22Rv1 (cell line): ENCODE measurements at regions not wholly inside any gene's neighbourhood (a gene's known extent, or its start where the extent isn't known, plus 50 kb on each side); places are given as distances from the start of the nearest gene placed in this dataset.

Experiments used
- H3K27ac ChIP-seq: fragments of 450-650 bp; 2 replicates; pipeline ENCODE4 v1.5.1; 2017
- CTCF ChIP-seq: fragments of 450-650 bp; IDR thresholded peaks from 2 replicates; pipeline ENCODE4 v1.5.1; 2017; ENCODE audit warnings: mild to moderate bottlenecking
- ZFX ChIP-seq: fragments of 450-650 bp; IDR thresholded peaks from 2 replicates; pipeline ENCODE4 v1.6.1; 2017; ENCODE audit warnings: antibody characterized with exemption, borderline replicate concordance

GRCh38 chr12:42776396-42776795, 186.8 kb upstream of the PRICKLE1 start:
- TF ChIP-seq CTCF = no peak
- TF ChIP-seq ZFX = no peak

GRCh38 chr12:42774238-42774637, 184.7 kb upstream of the PRICKLE1 start:
- no peak for TF ChIP-seq CTCF
- TF ChIP-seq ZFX = no peak
- no peak overlapping the region for H3K27ac ChIP-seq

More at GRCh38 chr12:42776396-42776795, 186.8 kb upstream of the PRICKLE1 start:
- no peak overlapping the region for H3K27ac ChIP-seq

- H3K27ac ChIP-seq = no peak overlapping the region
- TF ChIP-seq ZFX (no peak), CTCF (no peak)
Measured at GRCh38 chr12:42770261-42770660, 180.7 kb upstream of the PRICKLE1 start.

GRCh38 chr12:42769455-42769854, 179.9 kb upstream of the PRICKLE1 start:
- H3K27ac ChIP-seq = no peak overlapping the region
- TF ChIP-seq CTCF (no peak), ZFX (no peak)

GRCh38 chr12:42767998-42768397, 178.5 kb upstream of the PRICKLE1 start:
- TF ChIP-seq ZFX (no peak), CTCF (no peak)
- H3K27ac ChIP-seq = no peak overlapping the region

- TF ChIP-seq CTCF (no peak), ZFX (no peak)
- H3K27ac ChIP-seq = no peak overlapping the region
Measured at GRCh38 chr12:42767326-42767954, 177.9 kb upstream of the PRICKLE1 start.

GRCh38 chr12:42766754-42767153, 177.2 kb upstream of the PRICKLE1 start:
- TF ChIP-seq ZFX (no peak), CTCF (no peak)
- no peak overlapping the region for H3K27ac ChIP-seq
